NAMALWA (cell line): ENCODE measurements at regions not wholly inside any gene's neighbourhood (a gene's known extent, or its start where the extent isn't known, plus 50 kb on each side); places are given as distances from the start of the nearest gene placed in this dataset.
"Not testable (repeated sequence)": the region's sequence is repeated elsewhere in the genome, so short reads cannot be mapped to it uniquely, and the experiment has no call there.

Source experiments
- DNase-seq: peaks from one replicate; pipeline ENCODE4 v3.0.0-alpha.2; 2015; ENCODE audit warnings: low spot score

DNA sequence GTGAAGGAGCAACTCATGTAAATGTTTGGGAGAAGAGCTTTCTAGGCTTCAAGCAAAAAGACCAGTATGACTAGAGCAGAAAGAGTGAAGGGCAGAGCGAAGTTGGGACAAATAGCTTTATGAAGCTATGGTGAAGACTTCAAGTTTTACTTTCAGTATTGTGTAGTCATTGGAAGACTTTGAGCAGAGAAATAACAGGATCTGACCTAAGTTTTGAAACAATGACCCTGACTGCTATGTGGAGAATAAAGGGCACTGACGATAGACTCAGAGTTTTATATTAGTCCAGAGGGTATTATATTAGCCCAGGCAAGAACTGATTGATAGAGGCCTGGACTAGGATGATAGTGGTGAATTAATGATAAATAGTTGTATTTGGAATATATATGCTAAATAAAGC lies 187.3 kb downstream of the KTN1 start:
- no peak for DNase-seq

DNA sequence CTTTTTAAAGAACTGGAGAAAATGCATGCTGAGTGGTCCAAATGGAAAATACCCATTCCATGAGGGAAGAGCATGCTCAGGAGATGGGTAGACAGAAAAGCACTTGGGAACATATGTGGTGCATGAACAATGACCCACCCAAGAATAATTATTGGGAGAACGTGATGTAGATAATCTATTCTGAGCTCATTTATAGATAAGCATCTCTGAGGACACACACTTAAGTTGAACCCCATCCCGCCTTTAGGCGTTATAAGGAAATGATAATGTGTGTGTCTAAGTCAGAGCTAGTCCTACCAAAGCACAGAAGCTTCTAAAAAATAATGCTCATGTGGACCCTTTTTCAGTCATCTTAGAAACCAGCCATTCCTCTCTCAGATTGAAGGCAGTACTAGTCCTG lies 189.9 kb downstream of the KTN1 start:
- DNase-seq = no peak

DNA sequence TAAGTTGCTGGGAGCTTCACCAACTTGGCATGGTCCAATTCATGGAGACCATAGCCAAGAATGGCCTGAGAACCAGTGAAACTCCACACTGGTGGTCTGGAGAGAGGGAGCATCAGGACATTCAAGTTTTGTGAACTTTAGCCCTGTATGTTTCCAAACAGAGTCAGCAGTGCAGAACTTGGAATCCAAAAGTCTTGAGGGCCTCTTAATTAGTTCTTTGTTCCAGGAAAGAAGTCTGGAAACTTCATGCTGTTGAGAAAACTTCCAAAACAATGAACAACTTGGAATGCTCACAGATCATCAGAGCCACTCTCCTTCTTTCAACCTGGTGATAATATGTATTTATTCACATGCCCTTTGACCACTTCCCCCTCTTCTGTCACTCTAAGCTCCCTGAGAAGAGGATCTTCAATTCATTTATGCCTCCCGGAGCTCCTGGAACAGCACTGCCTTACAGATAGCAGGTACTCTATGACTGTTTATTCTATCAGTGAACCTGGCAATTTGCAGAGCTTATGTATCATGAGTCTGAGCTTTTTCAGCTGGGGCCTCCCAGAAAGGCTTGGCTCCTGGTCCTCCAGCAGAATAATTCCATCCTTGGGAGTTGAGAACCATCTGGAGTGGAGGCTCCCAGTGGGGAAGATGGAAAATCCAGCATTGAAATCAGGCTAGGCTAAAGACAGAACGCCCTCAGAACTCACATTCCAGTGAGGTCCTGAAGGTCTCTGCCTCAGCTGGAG lies 191.4 kb downstream of the KTN1 start:
- DNase-seq = no peak

DNA sequence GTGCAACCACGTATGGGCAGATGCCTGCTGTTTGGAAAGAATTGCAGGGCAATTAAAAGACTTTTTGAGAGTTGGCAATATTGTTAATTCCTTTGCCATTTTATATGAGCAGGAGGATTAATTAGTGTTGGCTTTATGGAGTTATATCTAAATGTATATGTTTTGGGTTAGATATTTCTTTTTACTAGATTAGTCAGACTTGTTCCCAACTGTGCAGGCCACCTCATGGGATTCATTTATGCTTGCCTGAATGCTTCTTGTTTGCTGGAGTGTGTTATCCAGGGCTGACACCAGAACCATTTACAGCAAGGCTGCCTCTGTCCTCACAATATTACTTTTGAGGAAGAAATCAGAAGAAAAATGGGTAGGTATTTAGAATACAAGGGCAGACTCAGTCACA lies 192.5 kb downstream of the KTN1 start:
- DNase-seq = no peak

DNA sequence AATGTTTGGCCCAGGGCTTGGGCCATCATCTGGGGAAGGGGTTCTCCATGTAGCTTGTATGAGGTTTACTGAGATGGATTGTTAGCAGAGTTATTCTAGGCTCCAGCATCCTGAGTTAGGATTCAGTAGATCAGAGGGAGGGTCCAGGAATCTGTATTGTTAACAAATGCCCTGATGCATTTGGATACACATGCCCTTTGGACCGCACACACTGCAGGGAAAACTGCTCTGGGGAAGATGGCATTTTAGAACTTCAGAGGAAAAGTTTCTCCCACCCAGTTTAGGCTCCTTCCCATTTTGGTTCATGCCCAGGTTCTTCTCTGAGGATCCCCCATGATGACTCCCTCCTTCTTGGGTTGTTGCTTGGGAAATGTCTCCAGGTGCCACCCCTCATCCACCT lies 193.3 kb downstream of the KTN1 start:
- no peak for DNase-seq

DNA sequence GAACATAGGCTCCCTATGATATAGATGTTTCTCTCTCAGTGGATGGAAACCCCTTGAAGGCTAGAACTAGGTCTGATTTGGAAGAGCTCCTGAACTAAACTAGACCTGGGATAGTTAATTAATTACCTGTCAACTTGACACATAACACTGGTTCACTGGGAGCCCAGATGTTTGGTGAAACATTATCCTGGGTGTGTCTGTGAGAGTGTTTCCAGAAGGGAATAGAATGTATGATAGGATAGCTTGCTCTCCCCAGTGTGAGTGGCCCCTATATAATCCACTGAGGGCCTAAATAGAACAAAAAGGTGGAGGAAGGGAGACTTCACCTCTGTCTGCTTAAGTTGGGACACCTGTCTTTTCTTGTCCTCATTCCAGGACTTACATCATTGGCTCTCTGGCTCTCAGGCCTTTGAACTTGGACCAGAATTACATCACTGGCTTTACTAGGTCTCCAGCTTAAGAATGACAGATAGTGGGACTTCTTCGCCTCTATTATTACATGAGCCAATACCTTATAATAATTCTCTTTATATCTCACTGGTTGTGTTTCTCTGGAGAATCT lies 194.1 kb downstream of the KTN1 start:
- DNase-seq = no peak

DNA sequence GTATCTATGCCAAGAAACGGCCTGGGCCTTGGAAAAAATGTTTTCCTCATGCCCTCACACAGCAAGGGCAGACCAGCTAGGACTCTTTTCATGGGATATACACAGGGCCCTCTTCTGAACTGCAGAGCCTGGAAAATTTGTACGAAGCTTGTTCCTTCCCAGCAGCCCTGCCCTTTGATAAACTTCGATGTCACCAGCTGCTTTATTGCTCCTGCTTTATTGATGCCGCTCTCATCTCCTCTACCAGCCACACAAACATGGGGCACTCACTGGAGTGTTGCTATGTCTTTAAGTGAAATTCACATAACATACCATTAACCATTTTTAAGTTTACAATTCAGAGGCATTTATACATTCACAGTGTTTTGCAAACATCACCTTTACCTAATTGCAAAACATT lies 197.9 kb downstream of the KTN1 start:
- DNase-seq = no peak

DNA sequence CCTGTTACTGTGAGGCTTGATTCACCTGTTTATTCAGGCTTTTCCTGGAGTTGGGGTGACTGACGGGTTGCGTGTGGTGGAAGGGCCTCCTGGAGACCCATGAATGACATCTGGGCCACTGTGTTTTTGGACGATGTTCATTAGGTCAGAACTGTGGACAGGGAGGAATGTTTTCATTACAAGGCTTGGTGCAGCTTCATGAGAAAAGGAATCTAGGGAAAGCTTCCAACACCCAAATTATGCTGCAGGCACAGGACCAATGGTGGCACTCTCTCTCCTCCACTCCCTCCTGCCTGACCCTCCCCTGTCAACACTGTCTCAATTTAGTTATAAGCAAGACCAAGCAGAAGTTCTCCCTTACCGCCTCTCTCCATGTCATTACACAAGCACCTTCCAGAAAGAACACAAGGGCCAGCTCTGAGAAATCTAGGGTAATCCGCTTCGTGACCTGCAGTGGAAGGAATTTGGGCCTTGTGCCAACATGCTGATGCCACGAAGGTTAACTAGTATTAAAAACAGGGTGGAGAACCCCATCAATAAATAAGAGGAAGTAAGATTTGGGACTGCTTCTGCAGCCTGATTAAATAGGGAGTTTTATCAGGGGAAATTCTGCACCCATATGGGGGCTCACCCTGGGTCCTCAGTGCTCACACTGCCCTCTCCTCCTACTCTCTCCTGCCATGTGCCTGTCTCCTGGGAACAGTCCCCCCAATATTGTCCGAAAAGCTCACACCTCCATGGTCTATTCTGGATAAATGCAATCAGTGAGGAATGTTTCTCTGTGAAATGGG lies 200.3 kb downstream of the KTN1 start:
- DNase-seq = no peak

DNA sequence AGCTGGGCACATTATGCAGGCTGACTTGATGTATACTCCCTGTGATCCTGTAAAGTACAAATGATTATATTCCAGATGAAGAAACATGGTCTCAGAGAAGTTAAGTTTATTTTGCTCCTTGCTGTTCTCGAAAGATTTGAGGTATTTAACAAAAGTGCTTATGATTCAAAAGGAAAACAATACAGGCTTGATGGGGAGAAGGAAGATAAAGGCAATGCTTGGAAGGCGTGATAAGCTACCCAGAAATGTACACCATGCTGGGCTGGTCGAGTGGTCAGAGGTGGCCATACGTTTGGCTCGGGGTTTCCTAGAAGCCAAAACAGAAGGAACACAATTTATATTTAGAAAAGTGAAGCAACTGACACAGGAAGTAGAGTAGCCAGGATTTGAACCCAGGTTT lies 201.0 kb downstream of the KTN1 start:
- no peak for DNase-seq

DNA sequence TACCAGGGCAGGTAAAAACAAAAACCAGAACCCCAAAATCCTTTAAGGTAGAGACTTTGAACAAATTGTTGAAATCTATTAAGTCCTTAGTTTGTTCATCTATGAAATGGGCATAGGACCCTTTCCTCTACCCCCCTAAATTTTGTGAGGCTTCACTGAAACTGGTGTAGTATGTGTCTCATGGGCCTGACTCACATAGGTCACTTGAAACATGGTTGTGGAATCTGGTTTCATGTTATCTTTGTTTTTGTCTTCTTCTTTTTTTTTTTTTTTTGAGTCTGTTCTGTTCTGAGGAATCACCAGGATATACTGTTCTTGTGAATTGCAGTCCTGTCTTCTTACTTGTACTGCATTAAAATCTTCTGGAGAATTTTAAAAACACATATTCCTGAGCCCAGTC lies 202.2 kb downstream of the KTN1 start:
- no peak for DNase-seq

DNA sequence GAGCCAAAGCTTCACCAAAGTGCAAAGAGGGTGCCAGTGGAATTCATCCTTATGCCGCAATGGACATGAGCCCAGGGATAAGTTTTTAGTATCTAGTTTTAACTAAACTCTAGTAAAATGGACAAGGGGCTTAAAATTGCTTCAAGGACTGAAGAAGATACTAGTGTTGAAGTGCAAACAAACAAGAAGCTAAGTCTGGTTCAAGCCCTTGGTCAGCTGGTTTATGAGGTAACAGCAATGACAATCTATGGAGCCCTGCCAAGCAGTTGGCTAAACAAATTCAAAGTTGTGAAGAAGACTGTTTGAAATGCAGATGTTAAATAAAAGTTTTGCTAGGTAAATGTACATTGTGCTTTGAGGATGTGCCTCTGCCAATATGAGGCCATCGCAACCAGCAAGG lies 209.4 kb downstream of the KTN1 start:
- no peak for DNase-seq

DNA sequence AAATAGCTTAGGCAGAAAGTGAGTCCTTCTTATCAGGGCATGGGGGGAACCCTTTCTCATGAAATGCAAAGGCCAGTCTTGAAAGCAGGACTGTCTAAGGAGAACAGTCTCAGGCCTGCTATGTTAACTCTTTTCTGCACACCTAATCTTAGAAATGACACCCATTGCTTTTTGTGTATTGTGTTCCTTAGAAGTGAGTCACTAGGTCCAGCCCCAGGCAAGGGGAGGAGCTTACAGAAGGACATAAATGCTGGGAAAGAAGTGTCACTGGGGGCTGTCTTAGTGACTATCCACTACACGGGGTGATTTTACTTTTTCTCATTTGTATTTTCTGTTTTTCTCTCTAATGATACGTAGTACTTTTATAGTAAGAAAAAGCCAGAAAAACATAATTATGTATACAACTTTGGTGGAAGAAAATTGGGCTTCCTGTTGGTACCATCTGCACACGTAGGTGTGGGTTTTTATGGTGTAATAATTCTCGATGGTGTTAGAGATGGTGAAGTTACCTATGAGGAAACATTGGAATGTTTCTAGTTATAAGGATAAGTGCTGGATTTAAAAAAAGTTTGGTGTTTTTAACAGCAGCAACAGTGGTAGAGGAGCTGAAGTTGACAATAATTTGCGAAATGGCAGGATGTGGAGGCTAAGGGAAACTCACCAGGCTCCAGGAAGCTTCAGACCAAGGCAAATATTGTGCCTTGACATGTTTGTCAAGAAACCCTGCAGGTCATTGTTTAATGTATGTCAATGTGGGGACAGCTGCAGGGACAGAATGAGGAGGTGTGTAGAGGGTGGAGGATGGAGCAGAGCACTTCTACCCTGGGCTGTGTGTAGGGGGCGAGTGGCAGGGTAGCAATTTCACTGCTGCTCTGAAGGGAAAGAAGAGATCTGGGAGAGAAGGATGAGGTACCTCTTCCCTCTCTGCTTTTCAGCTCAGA lies 214.9 kb downstream of the KTN1 start:
- no peak for DNase-seq

DNA sequence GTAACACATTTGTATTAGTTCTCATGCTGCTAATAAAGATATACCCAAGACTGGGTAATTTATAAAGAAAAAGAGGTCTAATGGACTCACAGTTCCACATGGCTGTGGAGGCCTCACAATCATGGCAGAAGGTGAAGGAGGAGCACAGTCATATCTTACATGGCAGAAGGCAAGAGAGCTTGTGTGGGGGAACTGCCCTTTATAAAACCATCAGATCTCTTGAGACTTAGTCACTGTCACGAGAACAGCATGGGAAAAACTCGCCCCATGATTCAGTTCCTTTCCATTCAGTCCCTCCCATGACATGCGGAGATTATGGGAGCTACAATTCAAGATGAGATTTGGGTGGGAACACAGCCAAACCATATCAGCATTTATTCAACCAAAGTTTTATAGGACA lies 216.5 kb downstream of the KTN1 start:
- not testable (repeated sequence) for DNase-seq

DNA sequence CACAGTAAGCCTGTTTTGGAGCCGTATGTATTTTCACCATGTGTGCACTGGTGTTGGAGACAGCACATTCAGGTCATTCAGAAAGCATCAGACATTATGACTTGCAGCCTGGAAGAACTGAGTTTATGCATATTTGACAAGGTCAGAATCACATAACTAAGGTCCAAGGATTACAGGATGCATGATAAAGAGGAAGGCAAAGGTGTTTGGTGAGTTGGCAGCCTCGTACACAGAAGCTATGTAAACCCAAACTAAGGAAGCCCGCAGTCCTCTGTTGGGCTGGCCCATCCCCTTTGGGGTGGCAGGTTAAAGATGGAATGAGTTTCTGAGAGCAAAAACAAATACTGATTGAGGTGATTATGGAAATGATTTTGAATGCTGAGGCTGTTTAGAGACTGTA lies 218.4 kb downstream of the KTN1 start:
- DNase-seq = no peak

DNA sequence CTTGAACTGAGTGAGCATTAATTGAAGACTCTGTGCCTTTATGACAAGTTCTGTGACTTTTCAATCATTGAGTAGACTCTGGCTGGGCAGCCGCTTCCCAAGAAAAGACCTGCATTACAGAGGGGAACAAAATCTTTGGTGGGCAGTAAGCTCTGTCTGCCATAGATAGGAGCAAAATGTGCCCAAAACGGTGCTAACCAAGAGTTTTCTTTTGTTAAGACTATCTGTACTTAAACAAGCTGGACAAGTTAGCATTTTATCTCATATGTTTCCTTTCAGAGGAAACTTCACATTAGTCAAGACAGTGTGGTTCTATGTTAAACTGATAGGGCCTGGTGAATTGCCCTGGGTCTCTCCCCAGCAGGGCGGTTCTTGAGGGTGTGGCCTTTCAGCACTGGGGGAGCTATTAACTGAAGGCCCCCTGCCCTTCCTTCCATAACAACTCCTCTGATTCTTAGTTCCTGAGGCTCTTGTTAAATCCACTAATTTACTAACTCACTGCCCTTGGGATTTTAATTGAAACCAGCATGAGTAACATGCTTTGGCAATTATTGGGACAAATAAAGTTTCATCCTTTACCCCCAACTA lies 219.6 kb downstream of the KTN1 start:
- DNase-seq = no peak

DNA sequence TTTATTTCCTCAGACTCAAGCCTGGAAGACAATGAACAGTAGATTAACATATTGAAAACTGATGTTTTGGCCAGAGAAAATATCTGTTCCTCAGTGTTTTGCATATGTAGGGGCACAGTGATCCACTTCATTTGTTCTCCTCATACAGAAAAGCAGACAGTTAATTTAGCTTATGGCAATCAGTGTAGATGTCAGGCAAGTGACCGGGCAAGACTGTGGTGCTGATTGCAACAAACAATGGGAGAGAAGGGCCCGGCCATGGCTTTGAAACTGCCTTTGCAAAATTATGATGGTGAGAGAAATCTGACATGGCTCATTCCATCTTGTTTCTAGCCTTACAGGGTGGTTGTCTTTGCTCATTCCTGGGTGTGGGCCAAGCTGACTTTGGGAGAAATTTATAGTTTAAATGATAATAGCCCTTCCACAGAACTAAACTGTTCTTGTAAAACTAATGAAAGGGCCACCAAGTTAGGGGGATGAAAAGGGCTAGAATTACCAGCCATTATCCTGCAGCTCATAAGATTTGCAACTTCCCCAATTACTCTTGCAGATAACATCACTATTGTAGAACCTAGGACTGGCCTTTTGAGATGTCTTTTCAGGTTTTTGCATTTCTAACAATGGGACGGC lies 220.3 kb downstream of the KTN1 start:
- DNase-seq = no peak

DNA sequence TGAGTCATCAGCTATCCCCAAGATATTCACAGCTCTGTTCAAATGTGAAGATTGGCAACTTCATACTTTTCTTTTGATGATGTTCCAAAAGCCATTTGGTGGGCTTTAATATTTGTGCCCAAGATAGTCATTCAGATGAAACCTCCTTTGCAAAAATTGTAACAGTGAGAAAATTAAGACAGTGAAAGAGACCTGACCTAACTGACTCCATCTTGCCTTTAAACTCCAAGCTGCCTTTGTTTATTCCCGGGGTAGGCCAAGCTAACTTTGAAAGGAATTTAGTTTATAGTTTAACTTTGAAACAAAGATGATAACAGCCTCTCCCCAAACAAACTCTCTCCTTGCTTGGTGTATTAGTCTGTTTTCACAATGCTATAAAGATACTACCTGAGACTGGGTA lies 221.1 kb downstream of the KTN1 start:
- DNase-seq = no peak

DNA sequence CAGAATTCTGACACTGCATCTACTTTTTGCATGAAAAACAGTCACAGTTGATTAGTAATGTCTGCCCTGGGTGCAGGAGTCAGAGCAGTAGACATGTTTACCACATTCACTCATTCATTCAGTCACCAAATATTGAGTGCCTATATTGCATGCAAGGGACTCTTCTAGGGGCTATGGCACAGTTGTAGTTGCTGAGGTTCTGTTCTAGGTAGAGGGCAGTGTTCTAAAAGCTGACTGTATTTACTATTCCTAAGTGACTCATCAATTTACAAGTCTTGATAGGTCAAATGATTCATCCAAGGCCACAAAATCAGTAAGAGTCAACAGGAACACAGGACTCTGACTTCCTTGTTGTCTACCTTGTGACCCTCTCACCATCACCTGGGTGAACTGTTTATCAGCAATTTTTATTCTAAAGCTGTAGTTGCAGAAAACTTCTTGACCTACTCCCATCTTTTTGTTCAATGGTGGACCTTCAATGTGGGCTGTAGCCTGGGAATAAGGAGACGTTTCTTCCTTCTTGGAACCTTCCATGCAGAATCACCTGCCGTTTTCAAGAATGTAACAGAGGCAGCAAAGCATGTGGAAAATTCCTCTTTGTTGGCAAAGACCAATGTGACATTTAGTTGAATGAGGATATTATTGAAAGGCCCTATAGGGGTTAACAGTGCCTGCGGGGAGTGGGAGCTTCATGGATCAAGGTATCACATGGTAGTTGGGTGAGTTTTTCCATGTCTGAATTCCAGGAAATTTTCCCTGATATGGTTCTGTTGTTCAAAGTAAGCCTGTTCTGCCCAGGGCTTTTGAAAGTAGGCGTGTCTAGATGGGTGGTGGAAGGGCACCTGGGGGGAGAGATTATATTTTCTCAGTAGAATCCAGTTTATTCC lies 223.2 kb downstream of the KTN1 start:
- DNase-seq = no peak

DNA sequence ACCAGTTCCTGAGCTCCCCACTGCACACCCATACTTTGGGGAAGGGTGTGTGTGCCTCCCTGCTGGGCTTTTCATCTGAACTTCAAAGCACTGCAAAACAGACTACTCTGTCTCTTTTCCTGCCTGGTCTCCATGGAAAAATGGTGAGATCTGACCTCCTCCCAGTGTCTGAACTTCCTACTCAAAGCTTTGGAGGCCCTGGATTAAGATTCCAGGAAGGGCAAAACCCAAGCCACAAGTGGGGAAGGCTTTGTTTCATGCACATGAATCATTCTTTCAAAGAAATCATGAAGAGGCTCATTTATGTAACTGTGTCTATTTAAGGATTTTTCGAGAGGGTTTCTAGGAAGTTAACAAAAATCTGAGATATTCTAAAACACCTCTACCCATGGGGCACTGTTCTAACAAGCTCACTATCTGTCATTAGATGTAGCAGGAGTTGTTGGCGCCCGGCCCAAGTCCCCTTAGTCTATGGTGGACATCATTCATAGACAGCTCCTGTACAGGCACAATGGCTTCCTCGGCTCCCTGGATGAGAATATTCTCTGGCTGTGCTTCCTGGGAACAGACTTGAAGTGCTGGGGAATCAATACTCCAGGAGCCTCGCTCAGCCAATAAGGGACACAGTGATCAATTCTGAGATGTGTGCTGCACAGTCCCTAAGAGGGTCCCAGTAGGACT lies 224.0 kb downstream of the KTN1 start:
- no peak for DNase-seq

DNA sequence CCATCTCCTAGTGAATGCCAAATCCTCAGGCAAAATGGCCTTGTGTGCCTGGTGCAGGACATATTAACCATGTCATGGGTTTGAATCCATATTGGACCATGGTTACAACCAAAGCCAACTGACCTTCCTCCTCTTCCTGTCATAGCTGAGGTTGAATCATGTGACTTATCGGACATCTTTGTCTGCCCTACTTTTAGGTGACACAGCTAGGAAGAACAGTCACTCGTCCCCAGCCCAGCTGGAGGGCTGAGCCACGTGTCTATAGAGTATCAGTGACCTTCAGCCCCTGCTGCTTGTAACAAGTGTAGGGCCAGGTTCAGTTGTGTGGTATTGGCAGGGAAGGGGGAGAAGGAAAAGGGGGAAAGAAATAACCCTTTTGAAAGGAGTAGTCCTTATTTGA lies 225.2 kb downstream of the KTN1 start:
- DNase-seq = no peak
